Lower leg skin (tissue), 3 donors: ENCODE measurements at regions not wholly inside any gene's neighbourhood (a gene's known extent, or its start where the extent isn't known, plus 50 kb on each side); places are given as distances from the start of the nearest gene placed in this dataset.

Experiments used
- POLR2A ChIP-seq, 2 donors: fragments of 450-650 bp; IDR thresholded peaks; one replicate each; pipeline ENCODE4 v1.6.1; 2016 to 2017; ENCODE audit warnings: antibody characterized with exemption in 2 of 2, mild to moderate bottlenecking in 1 of 2, moderate library complexity in 1 of 2
- TF ChIP-seq, protein P1 (sequence below), 3 donors: fragments of 450-650 bp; IDR thresholded peaks; one replicate each; pipeline ENCODE4 v1.5.1; 2016; ENCODE audit warnings: antibody characterized with exemption in 3 of 3, mild to moderate bottlenecking in 3 of 3, moderate library complexity in 2 of 3

GRCh38 chr16:14362774-14363371 lies 267.2 kb downstream of the PARN start:
- TF ChIP-seq, protein P1, sequence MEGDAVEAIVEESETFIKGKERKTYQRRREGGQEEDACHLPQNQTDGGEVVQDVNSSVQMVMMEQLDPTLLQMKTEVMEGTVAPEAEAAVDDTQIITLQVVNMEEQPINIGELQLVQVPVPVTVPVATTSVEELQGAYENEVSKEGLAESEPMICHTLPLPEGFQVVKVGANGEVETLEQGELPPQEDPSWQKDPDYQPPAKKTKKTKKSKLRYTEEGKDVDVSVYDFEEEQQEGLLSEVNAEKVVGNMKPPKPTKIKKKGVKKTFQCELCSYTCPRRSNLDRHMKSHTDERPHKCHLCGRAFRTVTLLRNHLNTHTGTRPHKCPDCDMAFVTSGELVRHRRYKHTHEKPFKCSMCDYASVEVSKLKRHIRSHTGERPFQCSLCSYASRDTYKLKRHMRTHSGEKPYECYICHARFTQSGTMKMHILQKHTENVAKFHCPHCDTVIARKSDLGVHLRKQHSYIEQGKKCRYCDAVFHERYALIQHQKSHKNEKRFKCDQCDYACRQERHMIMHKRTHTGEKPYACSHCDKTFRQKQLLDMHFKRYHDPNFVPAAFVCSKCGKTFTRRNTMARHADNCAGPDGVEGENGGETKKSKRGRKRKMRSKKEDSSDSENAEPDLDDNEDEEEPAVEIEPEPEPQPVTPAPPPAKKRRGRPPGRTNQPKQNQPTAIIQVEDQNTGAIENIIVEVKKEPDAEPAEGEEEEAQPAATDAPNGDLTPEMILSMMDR (IDR thresholded peaks at IDR 0.05), result no peak
- TF ChIP-seq POLR2A (IDR thresholded peaks at IDR 0.05), result no peak
